ENCODE measurements at regions not wholly inside any gene's neighbourhood (a gene's known extent, or its start where the extent isn't known, plus 50 kb on each side); places are given as distances from the start of the nearest gene placed in this dataset.

DNA sequence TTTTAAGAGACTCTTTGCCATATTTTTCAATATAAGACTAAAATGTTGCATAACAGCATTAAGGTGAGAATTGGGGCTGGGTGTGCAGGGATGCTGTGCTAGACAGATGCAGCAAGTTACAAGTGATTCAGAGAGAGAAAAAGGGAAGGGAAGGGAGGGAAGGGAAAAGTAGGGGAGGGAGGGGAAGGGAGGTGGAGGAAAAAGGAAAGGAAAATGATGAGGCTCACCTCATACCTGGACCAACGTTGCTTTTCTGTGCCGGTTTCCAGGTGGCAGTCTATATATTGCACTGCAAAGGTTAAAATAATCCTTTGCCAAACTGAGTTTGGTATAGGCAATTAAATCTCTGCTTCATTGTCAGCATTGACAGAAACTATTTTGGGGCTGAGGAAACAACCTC, 155.4 kb upstream of the LAMA2 start:
- TF ChIP-seq, protein P1, sequence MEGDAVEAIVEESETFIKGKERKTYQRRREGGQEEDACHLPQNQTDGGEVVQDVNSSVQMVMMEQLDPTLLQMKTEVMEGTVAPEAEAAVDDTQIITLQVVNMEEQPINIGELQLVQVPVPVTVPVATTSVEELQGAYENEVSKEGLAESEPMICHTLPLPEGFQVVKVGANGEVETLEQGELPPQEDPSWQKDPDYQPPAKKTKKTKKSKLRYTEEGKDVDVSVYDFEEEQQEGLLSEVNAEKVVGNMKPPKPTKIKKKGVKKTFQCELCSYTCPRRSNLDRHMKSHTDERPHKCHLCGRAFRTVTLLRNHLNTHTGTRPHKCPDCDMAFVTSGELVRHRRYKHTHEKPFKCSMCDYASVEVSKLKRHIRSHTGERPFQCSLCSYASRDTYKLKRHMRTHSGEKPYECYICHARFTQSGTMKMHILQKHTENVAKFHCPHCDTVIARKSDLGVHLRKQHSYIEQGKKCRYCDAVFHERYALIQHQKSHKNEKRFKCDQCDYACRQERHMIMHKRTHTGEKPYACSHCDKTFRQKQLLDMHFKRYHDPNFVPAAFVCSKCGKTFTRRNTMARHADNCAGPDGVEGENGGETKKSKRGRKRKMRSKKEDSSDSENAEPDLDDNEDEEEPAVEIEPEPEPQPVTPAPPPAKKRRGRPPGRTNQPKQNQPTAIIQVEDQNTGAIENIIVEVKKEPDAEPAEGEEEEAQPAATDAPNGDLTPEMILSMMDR (IDR thresholded peaks at IDR 0.05 in 4 of 5, conservative IDR thresholded peaks at IDR 0.05 in 1 of 5) = no peak
- no peak for TF ChIP-seq POLR2A (IDR thresholded peaks at IDR 0.05)
